Pons (tissue), 1 donor: ENCODE measurements at regions not wholly inside any gene's neighbourhood (a gene's known extent, or its start where the extent isn't known, plus 50 kb on each side); places are given as distances from the start of the nearest gene placed in this dataset.
A peak's percentile ranks its signal among the peaks of the same experiment; 100 is the strongest.

Source experiments
- DNase-seq: peaks from one replicate; pipeline ENCODE4 v3.0.0-alpha.2; 2016; ENCODE audit warnings: low spot score

DNA sequence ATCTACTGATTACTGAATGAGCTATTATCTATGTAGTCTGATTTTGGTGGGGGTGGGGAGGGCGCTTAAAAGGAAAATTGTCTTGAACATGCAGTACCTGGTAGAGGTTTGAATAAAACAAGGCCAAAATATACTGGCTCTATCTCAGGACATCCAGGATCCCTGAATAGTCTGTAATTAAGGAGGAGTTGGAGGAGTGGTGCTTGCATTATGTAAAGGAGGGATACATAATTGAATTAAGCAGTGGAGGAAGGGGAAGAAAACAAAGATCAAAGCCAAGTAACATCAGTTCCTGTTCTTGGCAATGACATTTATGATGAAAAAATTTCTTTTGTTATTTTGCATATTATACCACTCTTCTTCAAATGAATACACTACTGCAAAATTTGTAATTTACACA is 539.4 kb upstream of the ZEB2 start:
- DNase-seq = no peak

DNA sequence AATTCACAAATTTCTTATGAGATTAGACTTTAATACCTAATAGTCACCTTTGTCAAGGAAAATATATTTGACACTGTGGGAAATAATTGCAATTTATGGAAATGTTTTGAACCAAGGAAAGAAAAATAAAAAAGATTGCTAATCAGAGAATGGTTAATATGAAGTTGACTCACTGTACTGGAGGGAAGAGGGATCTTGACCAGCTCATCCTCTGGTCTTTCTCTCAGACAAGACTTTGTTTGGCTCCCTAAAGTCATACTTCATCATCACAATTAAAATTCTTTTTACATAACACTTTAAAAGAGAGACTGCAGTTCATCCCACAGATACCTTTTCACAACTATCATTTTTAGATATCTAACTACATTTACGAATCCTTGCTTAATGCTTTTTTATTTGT is 538.5 kb upstream of the ZEB2 start:
- no peak for DNase-seq

GRCh38 chr2:145055651-145056050 is 535.7 kb upstream of the ZEB2 start:
- DNase-seq = no peak

DNA sequence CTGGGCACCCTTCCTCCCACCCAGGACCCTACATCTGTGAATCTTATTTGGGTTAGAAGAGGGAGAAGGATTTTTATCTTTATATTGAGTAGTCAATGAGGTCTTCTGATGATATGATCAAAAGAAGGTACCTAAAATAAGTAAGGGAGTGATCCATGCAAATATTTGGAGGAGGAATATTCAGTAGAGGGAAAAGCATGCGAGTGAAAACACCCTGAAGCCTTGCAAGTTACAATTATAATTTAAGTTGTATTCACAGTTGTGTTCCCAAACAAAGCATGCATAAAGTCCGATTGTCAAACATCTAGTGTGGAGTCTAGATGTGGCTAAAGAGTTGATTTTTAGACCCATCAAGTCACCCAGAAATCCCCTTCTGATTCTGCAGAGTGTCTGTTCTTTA is 530.2 kb upstream of the ZEB2 start:
- DNase-seq = no peak

GRCh38 chr2:145049475-145049874 is 529.6 kb upstream of the ZEB2 start:
- no peak for DNase-seq

- DNase-seq = no peak
Measured at GRCh38 chr2:145047554-145047953, 527.6 kb upstream of the ZEB2 start.

DNA sequence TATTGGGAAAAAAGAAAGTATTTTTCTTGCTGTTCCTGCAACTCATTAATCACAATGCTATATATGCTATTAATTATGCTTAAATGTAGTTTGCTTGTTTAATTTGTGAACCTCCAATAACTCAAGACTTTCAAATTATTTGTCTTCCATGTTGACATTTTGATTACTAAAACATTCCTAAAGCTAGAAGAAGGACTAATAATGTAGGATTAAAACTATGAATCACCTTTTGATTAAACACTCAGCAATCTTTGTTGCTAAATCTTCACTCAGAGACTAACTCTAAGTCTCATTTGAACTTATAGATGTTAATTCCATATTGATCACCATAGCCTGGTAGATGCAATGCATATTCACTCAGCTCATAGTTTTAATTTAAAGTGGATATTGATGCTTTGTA is 524.6 kb upstream of the ZEB2 start:
- no peak for DNase-seq

GRCh38 chr2:145043399-145043834 is 523.5 kb upstream of the ZEB2 start:
- peak; percentile 96 for DNase-seq

GRCh38 chr2:145041706-145042105 is 521.8 kb upstream of the ZEB2 start:
- no peak for DNase-seq

DNA sequence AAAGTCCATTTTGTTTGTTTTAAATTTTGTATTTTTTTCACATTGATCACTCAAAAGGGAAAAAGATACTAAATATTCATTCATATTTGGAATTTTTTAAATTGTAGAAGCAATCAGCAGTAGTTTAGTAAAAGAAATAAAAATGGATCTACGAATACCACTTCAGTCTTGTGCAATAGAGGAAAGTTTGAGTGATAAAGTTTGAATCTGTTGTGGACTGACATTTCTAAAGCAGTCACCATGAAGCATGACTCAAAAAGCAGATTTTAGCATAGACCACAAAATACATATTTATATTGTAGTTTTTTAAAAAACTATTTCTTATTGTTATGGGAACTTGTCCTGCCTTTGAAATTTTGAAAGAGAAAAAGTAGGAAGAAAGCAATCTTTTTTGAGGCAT is 520.5 kb upstream of the ZEB2 start:
- no peak for DNase-seq

DNA sequence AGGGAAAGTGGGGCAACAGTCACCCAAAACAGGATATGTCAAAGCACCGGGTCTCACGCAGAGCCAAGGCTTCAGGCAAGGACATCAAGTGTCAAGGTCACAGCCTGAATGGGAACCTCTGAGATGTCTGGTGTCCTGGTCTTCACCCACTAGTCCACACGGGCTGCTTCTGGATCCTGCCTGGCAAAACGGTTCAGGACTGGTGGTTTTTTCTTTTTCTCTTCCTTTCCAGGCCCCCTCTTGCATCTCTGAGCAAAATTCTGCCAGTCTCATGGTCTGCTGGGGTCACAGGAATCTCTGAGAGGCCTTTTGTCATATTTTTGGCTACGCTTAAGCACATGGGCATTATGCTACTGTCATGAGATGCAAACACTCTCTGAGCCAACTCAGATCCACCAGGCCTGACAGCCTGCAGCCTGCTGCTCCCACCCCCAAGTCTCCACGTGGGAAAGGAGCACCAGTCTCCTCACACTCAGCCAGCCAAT is 518.2 kb upstream of the ZEB2 start:
- peak; percentile 86 for DNase-seq

DNA sequence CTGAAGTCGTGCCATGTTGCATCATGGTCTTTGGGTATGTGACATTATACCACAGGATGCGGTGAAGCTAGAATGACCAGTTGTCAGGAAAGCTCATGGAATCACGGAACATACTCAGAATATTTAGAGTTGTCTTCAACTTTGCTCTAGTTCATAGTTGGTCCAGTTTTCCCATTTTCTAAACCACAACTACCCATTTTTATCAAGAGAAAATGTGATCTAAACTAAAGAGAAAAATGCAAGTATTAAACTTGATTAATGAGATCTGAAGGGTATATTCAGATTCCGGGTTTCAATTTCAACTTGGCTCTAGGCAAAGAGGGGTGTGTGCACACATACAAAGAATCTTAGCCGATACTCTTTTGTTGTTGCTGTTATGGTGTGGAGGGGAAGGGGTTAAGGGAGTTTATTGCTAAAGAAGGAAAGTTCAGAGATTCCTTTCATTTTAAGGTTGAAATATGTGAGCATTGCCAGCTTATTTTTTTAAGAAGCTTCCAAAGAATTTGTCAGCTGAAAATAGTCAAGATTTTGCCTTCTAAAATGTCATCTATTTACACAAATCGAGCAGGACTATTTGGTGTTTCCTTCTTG is 516.6 kb upstream of the ZEB2 start:
- DNase-seq = no peak

DNA sequence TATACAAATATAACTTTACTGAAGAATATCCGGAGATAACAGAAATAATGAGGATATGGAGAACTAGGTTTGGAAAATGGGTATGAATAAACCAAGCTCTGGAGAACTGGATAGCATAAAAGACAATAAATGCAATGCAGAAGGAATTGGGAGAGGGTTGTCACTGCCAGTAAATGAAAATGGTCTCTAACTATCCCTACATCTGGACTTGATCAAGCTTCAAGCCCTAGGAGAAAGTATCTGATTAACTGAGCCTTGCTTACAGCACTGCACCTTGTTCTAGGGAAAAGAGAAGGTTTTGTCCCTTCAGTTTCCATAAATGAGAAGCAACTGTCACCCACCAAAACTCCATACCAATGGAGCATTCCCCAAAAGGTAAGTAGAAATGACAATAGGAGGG is 514.6 kb upstream of the ZEB2 start:
- DNase-seq = no peak

- no peak for DNase-seq
Measured at GRCh38 chr2:145033438-145033837, 513.5 kb upstream of the ZEB2 start.

DNA sequence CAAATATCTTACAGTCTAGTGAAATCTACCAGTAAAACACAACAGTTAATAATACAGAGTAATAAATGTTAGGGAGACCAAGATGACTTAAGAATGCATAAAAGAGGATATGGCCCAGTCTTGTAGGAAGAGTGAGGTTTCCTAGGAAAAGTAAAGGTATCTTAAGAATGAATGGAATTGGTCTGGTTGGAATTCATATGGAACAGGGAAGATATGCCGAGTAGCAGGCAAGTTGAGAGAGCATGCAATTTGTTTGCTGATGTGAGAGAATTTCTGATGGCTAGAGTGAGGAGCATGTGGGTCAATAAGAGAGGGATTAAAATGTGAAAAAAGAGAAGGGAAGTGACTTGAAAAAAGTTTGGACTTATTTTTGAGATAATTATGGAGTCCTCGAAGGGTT is 512.9 kb upstream of the ZEB2 start:
- no peak for DNase-seq

- DNase-seq = no peak
Measured at GRCh38 chr2:145029873-145030272, 510.0 kb upstream of the ZEB2 start.

DNA sequence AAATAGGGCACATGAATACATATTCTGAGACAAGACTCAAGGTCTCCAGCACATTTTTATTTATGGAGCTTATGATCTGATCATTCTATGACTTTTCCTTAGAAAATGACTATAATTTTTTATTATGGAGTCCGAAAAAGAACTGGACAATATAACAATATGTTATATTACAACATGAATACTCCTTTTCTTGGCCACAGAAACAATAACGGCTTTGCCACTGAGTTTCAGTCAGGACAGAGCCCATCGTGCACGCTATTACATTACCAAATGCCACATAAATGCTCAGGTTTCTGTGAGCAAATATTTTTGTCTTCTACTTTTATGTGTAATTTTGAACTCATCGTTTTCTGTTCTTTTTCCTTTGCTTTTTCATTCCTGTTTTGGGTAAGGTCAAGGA is 509.2 kb upstream of the ZEB2 start:
- DNase-seq = no peak

DNA sequence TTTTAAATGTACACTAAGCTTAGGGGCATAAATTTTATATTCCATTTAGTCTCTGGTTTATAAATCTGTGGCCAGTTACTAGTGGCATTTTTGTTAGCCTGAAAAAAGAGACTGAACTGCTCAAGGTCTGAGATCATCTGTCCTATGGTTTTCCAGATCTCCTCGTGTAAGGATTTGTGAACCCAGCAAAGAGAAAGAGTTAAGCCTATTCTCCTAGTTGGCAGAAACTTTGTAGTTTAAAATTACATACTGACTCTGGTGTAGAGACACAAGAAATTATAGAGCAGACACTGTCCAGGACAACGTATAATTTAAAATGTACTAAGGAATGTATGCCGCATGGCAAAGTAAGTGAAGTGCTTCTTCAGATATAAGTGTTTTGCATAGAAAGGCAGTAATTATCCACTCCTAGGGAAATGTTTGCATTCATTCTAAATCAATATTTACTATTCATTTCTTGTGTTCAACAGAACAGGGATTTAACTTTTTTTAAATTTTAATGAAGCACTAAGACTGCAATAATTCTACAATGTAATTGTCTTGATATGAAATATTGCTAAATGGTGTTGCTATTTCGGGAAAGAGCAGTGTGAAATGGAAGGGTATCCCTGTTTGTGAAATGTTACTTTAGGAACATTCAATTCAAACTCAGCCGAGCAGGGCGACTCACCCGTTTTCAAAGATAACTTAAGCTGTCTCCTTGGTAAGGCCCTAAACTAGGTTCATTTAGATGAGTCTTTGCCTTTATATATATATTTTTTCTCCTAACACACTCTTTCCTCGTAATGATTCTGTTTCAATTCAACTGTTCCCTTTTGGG is 508.4 kb upstream of the ZEB2 start:
- DNase-seq = no peak

DNA sequence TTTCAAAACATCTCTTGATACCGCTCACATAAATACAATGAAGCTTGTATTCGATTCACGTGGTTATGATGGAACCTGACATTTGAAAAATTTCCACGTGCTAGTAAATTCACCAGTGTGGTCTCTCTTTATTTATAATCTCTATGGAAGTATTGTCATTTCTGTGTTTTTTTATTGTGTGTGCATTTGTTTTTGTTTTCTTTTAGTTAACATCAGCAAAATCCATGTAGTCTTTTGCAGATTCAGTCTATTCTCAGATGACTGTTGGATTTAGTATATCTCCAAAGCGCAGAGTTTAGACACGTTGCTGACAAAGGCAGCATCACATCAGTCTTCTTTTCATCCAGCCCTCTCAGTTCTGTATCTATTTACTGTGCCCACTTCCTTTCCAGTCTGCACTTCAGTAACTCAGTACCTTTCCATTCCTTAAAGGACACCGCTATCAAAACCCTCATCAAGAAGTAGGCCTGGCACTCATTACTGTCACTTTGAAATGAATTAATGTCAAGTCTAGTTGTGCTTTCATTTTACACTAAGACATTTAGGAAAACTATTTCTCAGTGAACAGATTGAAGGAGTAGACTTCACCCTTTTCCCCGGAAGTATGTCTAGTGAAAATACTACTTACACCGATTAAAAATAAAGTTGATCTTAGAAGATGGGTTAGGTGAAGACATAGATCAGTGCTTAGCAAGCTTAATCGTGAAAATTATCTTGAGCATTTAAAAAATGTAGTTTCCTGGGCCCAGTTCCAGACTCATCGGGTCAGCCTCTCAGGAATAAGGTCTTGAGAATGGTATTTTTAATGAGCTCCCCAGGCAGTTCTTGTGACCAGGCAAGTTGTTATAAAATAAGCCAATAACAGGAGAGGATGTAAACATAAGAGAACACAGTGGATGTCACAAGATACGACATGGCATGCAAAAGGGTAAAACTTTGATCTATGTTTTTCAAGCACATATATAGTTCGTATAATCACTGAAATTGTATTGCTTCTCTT is 506.8 kb upstream of the ZEB2 start:
- no peak for DNase-seq

- peak; percentile 62 for DNase-seq
Measured at GRCh38 chr2:145025382-145025781, 505.5 kb upstream of the ZEB2 start.

GRCh38 chr2:145023334-145023934 is 503.5 kb upstream of the ZEB2 start:
- DNase-seq = no peak
